Hindlimb muscle (tissue), 1 donor: ENCODE measurements at regions not wholly inside any gene's neighbourhood (a gene's known extent, or its start where the extent isn't known, plus 50 kb on each side); places are given as distances from the start of the nearest gene placed in this dataset.
"Not testable (repeated sequence)": the region's sequence is repeated elsewhere in the genome, so short reads cannot be mapped to it uniquely, and the experiment has no call there.

Experiments
- DNase-seq: peaks from one replicate; pipeline ENCODE4 v3.0.0-alpha.2; 2013

- DNase-seq, result no peak
Measured at GRCh38 chr4:160523231-160523630, 1420.4 kb downstream of the RAPGEF2 start.

- no peak for DNase-seq
Measured at GRCh38 chr4:160537681-160538080, 1434.8 kb downstream of the RAPGEF2 start.

GRCh38 chr4:160546201-160546600, 1443.3 kb downstream of the RAPGEF2 start:
- no peak for DNase-seq

DNA sequence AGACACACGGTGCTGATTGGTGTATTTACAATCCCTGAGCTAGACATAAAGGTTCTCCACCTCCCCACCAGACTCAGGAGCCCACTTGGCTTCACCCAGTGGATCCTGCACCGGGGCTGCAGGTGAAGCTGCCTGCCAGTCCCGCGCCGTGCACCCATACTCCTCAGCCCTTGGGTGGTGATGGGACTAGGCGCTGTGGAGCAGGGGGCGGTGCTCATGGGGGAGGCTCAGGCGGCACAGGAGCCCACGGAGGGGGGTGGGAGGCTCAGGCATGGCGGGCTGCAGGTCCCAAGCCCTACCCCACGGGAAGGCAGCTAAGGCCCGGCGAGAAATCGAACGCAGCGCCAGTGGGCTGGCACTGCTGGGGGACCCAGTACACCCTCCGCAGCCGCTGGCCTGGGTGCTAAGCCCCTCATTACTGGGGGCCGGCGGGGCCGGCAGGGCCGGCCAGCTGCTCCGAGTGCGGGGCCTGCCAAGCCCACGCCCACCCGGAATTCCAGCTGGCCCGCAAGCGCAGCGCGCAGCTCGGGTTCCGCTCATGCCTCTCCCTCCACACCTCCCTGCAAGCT, 1447.2 kb downstream of the RAPGEF2 start:
- not testable (repeated sequence) for DNase-seq

GRCh38 chr4:160562661-160563060, 1459.8 kb downstream of the RAPGEF2 start:
- DNase-seq, result no peak

DNA sequence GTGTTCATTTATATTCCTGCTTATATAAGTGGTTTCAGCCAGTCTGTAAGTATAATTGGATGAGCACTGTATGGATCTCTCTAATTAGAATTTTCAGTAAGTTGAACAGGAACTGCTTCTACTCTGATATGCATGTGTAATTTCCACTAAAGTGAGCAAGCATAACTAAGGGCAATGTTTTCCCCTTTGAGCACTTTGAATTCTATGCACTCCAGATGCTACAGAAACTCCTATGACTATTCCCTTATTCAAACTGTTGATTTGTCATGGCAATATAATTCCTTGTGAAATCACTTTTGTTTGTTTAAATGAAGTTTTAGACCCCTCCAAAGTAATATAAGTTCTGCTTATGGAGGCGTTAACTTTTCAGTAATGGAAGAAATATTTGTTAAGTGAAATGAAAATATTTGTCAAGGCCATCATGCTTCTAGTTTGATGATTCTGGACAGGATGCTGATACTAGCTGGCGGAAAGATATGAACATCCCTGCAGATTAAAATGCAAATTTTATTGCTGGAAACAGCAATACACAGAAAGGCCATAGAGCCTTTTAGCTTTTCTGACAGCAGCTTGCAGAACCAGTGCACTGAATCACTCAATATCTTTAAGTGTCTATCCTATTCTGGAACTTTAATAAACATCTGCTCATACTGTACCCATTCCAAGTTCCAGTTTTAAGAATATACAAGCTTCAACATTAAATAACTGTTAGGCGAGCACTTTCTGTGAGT, 1460.8 kb downstream of the RAPGEF2 start:
- DNase-seq, result no peak

DNA sequence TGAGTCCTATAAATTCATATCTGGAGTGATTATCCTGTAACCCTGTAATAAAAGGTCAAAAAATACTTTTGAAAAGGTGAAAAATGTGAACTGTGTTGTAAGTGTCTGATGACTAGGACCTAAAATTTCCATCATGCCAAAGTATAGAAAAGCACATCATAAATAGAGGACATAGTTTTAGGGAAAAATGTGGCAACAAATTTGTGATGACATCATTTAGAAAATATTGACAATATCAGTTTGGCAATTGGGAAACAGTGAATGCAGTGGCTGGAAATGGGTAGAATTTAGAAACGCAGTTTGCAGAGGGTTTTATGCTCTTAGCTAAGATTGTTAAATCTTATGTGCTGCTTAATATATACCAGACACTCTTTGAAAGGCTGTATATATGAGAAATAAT, 1464.8 kb downstream of the RAPGEF2 start:
- no peak for DNase-seq

DNA sequence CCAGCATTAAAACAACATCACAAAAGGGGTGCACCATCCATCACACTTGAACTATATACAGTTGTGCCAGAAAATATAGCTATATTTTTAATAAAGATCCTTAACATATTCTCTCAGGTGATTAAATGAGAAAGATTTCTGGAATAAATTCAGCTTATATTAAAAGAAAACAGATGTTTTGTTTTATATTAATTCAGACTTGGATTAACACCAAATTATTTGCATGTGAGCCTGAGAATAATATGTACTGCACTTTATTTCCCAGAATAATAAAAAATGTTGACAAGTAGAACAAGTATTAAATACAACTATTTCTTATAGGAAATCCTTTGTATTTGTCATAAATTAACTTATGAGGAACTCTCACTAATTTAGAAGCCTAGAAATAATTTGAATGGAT, 1467.4 kb downstream of the RAPGEF2 start:
- DNase-seq, result no peak

DNA sequence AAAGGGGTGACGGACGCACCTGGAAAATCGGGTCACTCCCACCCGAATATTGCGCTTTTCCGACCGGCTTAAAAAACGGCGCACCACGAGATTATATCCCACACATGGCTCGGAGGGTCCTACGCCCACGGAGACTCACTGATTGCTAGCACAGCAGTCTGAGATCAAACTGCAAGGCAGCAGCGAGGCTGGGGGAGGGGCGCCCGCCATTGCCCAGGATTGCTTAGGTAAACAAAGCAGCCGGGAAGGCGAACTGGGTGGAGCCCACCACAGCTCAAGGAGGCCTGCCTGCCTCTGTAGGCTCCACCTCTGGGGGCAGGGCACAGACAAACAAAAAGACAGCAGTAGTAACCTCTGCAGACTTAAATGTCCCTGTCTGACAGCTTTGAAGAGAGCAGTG, 1471.4 kb downstream of the RAPGEF2 start:
- DNase-seq, result not testable (repeated sequence)

DNA sequence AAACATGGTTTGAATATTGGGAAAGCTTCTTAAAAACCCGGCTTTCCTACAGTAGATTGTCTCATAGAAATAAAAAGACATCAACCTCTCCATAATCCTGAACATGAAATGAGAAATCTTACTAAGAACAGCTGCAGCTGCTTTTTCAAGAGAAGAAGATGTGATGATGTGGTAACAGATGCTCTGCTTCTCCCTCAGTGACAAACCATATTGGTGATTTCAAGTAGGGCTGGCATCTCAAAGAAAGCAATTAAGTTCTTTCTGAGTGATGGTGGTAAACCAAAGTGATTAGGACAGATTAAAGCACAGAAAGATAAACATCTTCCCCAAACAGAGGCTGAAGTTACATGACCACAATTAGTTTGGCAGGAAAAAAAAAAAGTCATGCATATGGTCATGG, 1477.7 kb downstream of the RAPGEF2 start:
- DNase-seq, result no peak

- no peak for DNase-seq
Measured at GRCh38 chr4:160592258-160592657, 1489.4 kb downstream of the RAPGEF2 start.

DNA sequence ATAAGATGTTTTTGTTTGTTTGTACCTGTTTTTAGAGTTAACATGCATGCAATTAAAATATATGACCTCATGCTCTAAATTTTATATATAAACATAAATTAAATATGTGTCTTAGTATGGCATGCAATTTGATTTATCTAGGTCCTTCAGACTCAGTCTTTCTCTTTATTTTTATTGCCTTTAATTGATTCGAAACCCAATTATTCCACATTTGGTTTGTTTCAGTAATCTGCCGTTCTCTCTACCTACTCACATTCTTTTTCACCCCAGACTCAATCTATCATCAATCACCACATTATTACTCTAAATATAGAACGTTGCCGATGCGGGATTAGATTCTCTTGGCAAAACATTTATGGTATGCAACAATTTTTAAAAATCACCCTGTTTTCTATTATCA, 1492.8 kb downstream of the RAPGEF2 start:
- DNase-seq, result no peak

DNA sequence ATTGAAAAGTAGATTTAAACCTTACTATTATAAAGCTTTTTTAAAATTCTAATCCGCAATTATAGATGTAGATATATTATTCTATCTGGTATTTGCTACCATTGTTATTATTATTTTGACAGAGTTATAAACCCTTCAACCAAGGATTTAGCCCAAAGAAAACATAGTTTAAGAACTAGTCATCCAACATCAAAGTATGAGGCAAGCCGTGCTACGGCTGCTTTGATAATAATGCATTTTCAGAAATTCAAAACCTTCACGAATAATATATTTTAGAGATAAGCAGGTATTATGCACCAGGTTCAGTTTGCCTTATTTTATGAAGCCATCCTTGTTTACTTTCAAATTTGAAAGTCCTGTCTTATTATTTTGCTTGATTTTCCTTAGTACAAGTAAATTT, 1501.7 kb downstream of the RAPGEF2 start:
- no peak for DNase-seq

- no peak for DNase-seq
Measured at GRCh38 chr4:160611181-160611580, 1508.3 kb downstream of the RAPGEF2 start.

- no peak for DNase-seq
Measured at GRCh38 chr4:160631044-160631443, 1528.2 kb downstream of the RAPGEF2 start.

GRCh38 chr4:160652790-160653189, 1511.0 kb downstream of the FSTL5 start:
- DNase-seq, result no peak

DNA sequence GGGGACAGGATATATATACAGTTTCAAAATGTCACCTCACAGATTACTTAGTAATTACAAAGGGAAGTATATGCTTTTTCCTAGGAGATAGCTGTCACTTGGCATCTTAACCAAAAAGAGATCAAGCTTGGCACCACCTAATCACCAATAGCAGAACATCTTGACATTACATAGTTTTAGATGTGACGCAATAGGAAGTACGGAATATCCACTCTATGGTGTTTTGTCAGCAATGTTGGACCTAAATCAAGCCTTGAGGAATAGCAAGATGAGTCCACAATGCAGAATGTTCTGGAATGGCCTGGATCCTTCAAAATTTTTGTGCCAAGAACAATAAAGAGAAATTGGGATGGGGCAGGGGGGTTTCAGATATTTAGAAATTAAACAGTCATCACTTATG, 1488.2 kb downstream of the FSTL5 start:
- DNase-seq, result no peak

- DNase-seq, result no peak
Measured at GRCh38 chr4:160685729-160686128, 1478.1 kb downstream of the FSTL5 start.

DNA sequence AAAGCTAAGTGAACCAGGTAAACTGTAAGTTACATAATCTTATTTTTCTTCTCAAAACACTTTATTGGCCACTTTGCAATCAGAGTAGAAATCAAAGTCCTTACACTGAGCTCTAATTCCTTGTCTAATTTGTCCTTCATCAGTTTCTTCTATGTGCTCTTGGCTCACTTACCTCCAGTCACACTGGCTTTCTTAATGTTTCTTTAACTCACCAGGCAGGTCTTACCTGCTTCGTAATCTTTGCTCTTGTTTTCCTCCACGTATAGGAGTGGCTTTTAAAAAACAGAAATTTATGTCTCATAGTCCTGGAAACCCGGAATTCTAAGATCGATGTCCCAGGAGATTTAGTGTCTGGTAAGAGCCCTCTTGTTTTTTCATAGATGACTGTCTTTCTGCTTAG, 1462.1 kb downstream of the FSTL5 start:
- DNase-seq, result no peak

DNA sequence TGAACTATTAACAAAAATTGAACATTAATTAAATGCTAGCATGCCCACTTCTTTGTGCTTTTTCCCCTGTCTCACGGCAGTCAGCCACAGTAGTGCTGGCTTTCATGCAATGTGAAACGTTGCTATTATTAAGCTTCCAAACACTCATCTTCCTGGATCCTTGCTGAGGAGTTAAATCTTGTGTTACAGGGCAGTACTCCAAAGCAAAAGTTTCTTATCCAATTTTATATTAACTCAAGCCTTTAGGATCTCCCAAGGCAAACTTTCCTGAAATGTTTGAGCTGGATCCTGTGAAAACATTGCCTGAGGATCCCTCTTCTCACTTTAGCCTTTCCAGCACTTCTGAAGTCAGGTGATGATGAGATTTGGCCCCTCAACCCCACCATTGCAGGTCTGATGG, 1454.8 kb downstream of the FSTL5 start:
- DNase-seq, result peak; percentile 63

GRCh38 chr4:160709546-160709945, 1454.3 kb downstream of the FSTL5 start:
- no peak for DNase-seq

- DNase-seq, result no peak
Measured at GRCh38 chr4:160716551-160716950, 1447.2 kb downstream of the FSTL5 start.

DNA sequence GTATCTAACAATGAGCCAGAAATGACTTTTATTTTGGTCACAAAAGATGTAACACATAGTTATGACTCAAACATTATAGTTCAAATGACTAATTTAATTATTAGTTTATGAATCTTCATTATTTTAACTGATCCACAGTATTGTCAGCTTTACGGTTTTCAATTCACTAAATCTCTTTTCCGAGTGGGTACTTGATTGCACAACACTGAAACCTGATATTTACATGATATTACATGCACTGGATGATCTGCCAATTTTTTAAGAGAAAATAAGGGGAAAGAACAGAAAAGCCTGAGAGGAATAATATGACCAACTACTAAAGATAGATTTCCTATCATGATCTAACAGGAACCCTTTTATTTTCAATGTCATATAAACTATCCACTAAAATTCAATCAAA, 1446.0 kb downstream of the FSTL5 start:
- DNase-seq, result no peak

DNA sequence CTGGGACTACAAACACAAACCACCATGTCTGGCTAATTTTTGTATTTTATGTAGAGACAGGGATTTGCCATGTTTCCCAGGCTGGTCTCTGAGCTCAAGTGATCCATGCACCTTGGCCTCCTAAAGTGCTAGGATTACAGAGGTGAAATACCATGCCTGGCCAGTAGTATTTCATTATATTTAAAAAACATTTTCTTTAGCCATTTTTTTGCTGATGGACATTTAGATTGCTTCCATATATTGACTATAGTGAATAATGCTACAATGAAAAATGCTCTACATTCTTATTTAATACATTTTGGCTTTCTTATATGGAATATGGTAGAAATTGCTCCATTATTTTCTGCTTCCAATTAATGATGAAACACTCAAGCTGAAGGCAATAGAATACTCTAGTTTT, 1439.7 kb downstream of the FSTL5 start:
- no peak for DNase-seq

DNA sequence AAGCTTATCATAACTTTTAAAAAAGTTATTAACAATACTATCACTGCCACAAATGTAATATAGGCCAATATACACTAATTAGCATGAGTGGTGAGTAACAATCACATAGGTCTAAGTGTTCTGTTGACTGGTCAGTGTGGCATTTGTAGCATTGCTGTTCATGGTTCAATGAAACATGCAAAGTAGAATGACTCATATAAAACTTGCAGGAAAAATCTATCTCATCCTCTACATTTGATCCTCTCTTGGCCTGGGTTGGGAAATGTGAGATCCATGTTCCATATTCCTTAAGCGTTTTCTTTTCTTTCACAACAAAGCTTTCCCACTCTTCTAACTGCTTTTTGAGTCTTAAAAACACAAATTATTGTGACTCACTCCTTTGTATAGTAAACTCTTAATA, 1418.7 kb downstream of the FSTL5 start:
- no peak for DNase-seq
